GM21576 (cell line): ENCODE measurements at regions not wholly inside any gene's neighbourhood (a gene's known extent, or its start where the extent isn't known, plus 50 kb on each side); places are given as distances from the start of the nearest gene placed in this dataset.
A peak's percentile ranks its signal among the peaks of the same experiment; 100 is the strongest.
"Not testable (repeated sequence)": the region's sequence is repeated elsewhere in the genome, so short reads cannot be mapped to it uniquely, and the experiment has no call there.

Source experiments
- ATAC-seq: cut with Tn5 transposase; IDR thresholded peaks from one replicate; pipeline ENCODE4 v1.9.1; 2021; ENCODE audit warnings: mild to moderate bottlenecking, moderate library complexity; ENCODE audit not compliant: unreplicated experiment

GRCh38 chr3:90056281-90057032 is 949.0 kb downstream of the EPHA3 start:
- ATAC-seq = no peak

- ATAC-seq = no peak
Measured at GRCh38 chr3:90062016-90062415, 954.6 kb downstream of the EPHA3 start.

- no peak for ATAC-seq
Measured at GRCh38 chr3:90062631-90063200, 955.3 kb downstream of the EPHA3 start.

DNA sequence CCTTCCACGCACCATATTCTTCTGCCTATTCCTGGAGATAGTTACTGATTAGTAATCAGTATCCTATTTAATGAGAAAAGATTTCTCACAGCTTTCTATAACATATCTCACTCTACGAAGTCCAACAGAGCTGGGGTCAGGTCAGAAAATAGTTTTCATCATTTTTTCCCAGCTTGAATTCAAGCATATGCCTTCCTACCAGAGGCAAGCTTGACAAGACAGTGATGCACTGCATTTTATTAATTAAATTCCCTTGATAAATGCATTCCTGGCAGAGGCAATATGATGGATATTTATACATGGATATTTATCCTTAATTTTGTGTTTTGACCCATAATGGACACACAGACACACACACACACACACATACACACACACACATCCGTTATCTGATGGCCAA is 961.4 kb downstream of the EPHA3 start:
- no peak for ATAC-seq

GRCh38 chr3:90069748-90070147 is 962.3 kb downstream of the EPHA3 start:
- ATAC-seq = no peak

DNA sequence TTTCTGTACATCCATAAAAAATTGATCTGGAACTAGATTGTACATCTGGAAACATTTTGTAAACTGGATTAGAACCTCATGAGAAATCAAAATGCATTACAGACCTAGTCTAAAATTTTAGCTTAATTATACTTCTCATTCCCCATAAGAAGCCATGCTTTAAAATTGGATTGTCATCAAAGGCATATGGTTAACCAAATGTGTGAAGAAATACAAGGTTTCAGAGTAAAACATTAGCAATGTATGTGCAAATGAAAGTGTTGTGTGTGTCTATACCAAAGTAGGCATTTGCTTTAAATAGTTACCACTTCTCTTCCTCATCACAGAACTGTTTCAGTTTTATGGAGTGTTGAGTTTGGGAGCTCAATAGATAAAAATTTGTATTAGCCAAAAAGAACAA is 968.7 kb downstream of the EPHA3 start:
- ATAC-seq = no peak

GRCh38 chr3:90080988-90081387 is 973.6 kb downstream of the EPHA3 start:
- ATAC-seq = no peak

- ATAC-seq = not testable (repeated sequence)
Measured at GRCh38 chr3:90086297-90086696, 978.9 kb downstream of the EPHA3 start.

DNA sequence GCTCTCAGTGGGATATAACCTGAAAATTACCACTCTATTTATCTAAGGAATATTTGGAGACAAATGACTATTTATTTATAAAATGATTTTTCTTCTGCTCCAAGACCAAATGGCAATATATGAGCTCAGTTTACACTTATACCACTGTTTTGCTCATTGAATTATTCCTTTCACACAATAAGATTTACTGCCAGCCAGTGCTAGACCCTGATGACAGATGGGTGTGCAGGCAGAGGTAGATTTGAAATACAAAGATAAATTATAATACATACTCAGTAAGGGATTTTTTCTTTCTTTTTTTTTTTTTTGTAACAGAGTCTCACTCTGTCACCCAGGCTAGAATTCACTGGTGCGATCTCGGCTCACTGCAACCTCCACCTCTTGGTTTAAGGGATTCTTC is 980.3 kb downstream of the EPHA3 start:
- ATAC-seq = no peak

DNA sequence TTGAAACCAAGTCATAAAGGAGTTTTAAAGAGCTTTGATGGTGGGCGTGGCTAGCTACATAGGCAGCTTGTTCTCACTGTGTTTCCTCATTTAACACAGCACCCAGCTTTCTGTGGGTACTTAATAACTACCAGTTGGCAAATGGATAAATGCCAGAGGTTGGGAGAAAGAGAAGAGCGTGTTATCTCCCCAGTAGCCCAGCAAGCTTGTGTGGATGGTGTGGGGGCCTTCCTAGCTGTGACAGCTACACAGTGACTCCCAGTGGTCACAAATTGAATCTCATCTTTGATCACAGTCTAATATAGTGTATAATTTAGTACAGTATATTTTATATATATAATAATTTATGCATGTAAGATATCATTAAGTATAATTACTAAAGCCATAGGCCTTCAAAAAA is 984.1 kb downstream of the EPHA3 start:
- ATAC-seq = peak; percentile 56

- ATAC-seq = no peak
Measured at GRCh38 chr3:90092994-90093393, 985.6 kb downstream of the EPHA3 start.

GRCh38 chr3:90095811-90096210 is 988.4 kb downstream of the EPHA3 start:
- no peak for ATAC-seq

DNA sequence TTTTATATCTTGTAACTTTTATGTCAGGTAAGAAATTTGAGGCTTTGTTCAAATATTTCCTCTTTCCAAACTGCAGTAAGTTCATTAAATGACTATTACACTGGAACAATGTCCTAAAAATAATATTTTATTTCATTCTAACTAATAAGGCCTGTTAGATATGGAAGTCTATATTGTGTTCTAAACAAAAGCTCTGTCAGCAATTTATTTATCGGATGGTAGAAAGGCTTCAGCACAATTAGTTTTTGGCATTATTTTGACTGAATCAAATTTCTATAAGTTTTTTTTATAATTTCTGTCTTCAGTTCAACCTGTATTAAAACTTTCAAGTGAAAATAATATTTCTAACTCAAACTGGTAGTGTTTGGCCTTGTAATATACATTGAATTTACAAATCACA is 992.1 kb downstream of the EPHA3 start:
- no peak for ATAC-seq

- ATAC-seq = no peak
Measured at GRCh38 chr3:90102146-90102545, 994.7 kb downstream of the EPHA3 start.

- ATAC-seq = no peak
Measured at GRCh38 chr3:90121326-90121725, 1013.9 kb downstream of the EPHA3 start.

DNA sequence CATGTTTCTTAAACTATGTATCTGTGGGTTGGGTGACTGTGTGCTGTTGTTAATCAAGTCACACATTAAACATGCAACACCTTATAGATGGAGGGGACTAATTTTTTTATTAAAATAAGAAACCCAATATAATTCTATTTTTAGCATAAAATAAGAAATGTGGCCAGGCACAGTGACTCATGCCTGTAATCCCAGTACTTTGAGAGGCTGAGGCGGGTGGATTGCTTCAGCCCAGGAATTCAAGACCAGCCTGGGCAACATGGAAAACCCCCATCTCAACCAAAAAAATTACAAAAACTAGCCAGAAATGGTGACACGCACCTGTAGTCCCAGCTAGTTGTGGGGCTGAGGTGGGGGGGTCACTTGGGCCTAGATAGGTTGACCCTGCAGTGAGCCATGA is 1021.0 kb downstream of the EPHA3 start:
- ATAC-seq = no peak

DNA sequence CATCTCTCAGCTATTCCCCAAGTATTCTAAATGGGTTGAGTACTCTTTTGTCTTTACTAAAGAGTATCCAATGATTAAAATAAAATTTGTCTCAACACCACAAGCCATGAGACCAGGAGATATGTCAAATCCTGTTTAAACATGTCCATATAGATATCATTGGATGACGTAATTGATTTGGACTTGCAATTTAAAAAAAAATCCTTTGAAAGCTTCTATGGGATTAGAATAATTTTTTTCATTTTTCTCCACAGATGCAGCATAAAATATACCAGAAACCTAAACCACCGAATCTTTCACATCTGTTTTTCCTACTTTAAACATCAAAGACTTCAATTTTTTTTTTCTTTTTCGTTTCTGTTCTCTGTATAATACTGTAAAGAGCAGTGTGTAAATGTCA is 1022.3 kb downstream of the EPHA3 start:
- ATAC-seq = no peak

DNA sequence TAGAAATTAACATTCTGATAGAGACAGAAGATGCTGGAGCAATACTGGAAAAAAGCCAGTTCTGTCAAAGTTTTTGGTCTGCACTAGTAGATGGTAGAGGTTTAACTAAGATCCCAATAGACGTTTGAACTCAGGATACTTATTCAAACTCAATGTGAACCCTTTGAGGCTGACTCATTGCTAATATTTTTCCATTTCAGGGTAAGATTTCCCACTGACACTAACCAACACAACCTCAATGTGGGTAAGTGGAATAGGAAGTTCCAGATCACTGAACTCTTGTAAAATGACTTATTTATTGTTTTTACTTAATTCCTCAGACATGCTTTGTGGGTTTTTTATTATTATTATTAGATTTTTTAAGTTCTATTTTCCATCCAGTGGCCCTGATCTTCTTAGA is 1024.8 kb downstream of the EPHA3 start:
- ATAC-seq = no peak

DNA sequence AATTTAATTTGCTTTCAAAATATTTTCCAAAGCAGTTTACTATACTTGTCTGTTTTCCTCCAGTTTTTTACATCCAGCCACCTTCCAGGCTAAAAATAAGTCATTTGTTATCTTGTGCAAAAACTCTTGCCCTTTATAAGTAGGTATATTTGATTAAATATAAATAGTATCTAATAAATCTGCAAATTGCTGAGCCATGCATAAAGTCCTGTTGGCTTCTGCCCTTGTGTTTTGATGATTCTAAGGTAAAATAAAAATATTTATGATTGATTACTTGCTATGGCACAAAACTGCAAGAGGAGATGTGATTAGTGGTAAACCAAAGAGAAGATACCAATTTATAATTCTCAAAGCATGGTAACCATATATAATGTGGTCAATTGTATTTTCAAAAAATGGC is 1026.7 kb downstream of the EPHA3 start:
- no peak for ATAC-seq

- ATAC-seq = no peak
Measured at GRCh38 chr3:90136456-90137191, 1029.2 kb downstream of the EPHA3 start.

GRCh38 chr3:90145094-90145860 is 1037.9 kb downstream of the EPHA3 start:
- no peak for ATAC-seq
